IMR-90 (cell line): ENCODE measurements at regions not wholly inside any gene's neighbourhood (a gene's known extent, or its start where the extent isn't known, plus 50 kb on each side); places are given as distances from the start of the nearest gene placed in this dataset.

Experiments used
- ATAC-seq: fragments of 200-7000 bp; cut with Tn5 transposase; 2 replicates; pipeline ENCODE4 v1.9.1; 2020; ENCODE audit warnings: low read depth, mild to moderate bottlenecking, moderate library complexity
- BruUV-seq: library from RNA; stranded (reverse); fragments of 400-500 nt; replicated peaks from 2 replicates; lab custom pipeline; 2021; lab: Mats Ljungman, UMichigan
- CTCF ChIA-PET: fragments of 300-600 bp; formaldehyde crosslinking; extraction: SDS; loops from one replicate; lab custom pipeline; 2021; ENCODE audit warnings: antibody characterized with exemption; lab: Yijun Ruan, JAX
- POLR2A ChIA-PET: fragments of 300-600 bp; sonication (Branson Sonifier 250); formaldehyde crosslinking; loops from one replicate; lab custom pipeline; 2022; ENCODE audit warnings: antibody characterized with exemption; ENCODE audit not compliant: unreplicated experiment; lab: Charles Lee
- DNase-seq: peaks from one replicate; pipeline ENCODE4 v3.0.0; 2013
- H2AFZ ChIP-seq: replicated peaks from 2 replicates; pipeline ENCODE3; 2013; ENCODE audit warnings: low read length, mild to moderate bottlenecking; ENCODE audit not compliant: poor library complexity
- H2AK5ac ChIP-seq: 2 replicates; pipeline ENCODE4 v1.6.1; 2013; ENCODE audit warnings: low read depth, low read length, inconsistent platforms
- H2AK9ac ChIP-seq: replicated peaks from 2 replicates; pipeline ENCODE3; 2013; ENCODE audit warnings: mild to moderate bottlenecking, low read depth, low read length, moderate library complexity; ENCODE audit not compliant: poor library complexity
- H2BK120ac ChIP-seq: 2 replicates; pipeline ENCODE4 v1.6.1; 2013; ENCODE audit warnings: low read depth, low read length, inconsistent platforms
- H2BK15ac ChIP-seq: 3 replicates; pipeline ENCODE4 v1.6.1; 2013; ENCODE audit warnings: low read depth, low read length, inconsistent platforms
- H2BK20ac ChIP-seq: 2 replicates; pipeline ENCODE4 v1.6.1; 2013; ENCODE audit warnings: low read depth, mild to moderate bottlenecking, inconsistent platforms, low read length, moderate library complexity
- H2BK5ac ChIP-seq: 2 replicates; pipeline ENCODE4 v1.6.1; 2013; ENCODE audit warnings: mild to moderate bottlenecking, low read depth, low read length, inconsistent platforms; ENCODE audit not compliant: poor library complexity, severe bottlenecking
- H3K14ac ChIP-seq: replicated peaks from 2 replicates; pipeline ENCODE4 v1.6.1; 2013; ENCODE audit warnings: low read depth, low read length, inconsistent platforms
- H3K18ac ChIP-seq: 2 replicates; pipeline ENCODE4 v1.6.1; 2013; ENCODE audit warnings: low read depth, low read length, control low read depth
- H3K23ac ChIP-seq: 2 replicates; pipeline ENCODE4 v1.6.1; 2013; ENCODE audit warnings: low read depth, low read length, inconsistent platforms
- H3K27ac ChIP-seq: 2 replicates; pipeline ENCODE4 v1.5.1; 2013; ENCODE audit warnings: mild to moderate bottlenecking, control low read depth, low read length; ENCODE audit not compliant: insufficient read depth
- H3K27me3 ChIP-seq: 2 replicates; pipeline ENCODE4 v1.6.1; 2013; ENCODE audit warnings: low read length; ENCODE audit not compliant: control insufficient read depth, insufficient read depth
- H3K36me3 ChIP-seq: 2 replicates; pipeline ENCODE4 v1.6.1; 2013; ENCODE audit warnings: low read length, mixed read lengths; ENCODE audit not compliant: control insufficient read depth, insufficient read depth
- H3K4ac ChIP-seq: 2 replicates; pipeline ENCODE4 v1.6.1; 2013; ENCODE audit warnings: low read depth, low read length, inconsistent platforms
- H3K4me1 ChIP-seq: 2 replicates; pipeline ENCODE4 v1.6.1; 2013; ENCODE audit warnings: low read length, mixed read lengths; ENCODE audit not compliant: control insufficient read depth, insufficient read depth
- H3K4me2 ChIP-seq: 2 replicates; pipeline ENCODE4 v1.6.1; 2013; ENCODE audit warnings: low read depth, mild to moderate bottlenecking, control low read depth, low read length, moderate library complexity
- H3K4me3 ChIP-seq: 2 replicates; pipeline ENCODE4 v1.5.1; 2013; ENCODE audit warnings: low read depth, mild to moderate bottlenecking, control low read depth, low read length, moderate library complexity; ENCODE audit not compliant: insufficient read depth
- H3K56ac ChIP-seq: 2 replicates; pipeline ENCODE4 v1.6.1; 2013; ENCODE audit warnings: low read length, inconsistent platforms; ENCODE audit not compliant: insufficient read depth; ENCODE audit errors: extremely low read depth
- H3K79me1 ChIP-seq, 2 experiments: 2 replicates each; pipeline ENCODE4 v1.6.1; 2013; ENCODE audit warnings: low read length in 2 of 2, inconsistent platforms in 1 of 2, low read depth in 1 of 2
- H3K9ac ChIP-seq: 2 replicates; pipeline ENCODE4 v1.6.1; 2013; ENCODE audit warnings: low read depth, low read length, control low read depth
- H3K9me1 ChIP-seq: 2 replicates; pipeline ENCODE4 v1.6.1; 2013; ENCODE audit warnings: low read length, inconsistent platforms; ENCODE audit not compliant: insufficient read depth
- H3K9me3 ChIP-seq: 2 replicates; pipeline ENCODE4 v1.6.1; 2013; ENCODE audit warnings: low read length; ENCODE audit not compliant: control insufficient read depth, insufficient read depth
- H4K20me1 ChIP-seq: 2 replicates; pipeline ENCODE4 v1.6.1; 2013; ENCODE audit warnings: low read length, inconsistent platforms; ENCODE audit not compliant: insufficient read depth
- H4K5ac ChIP-seq: 2 replicates; pipeline ENCODE4 v1.6.1; 2013; ENCODE audit warnings: mild to moderate bottlenecking, low read depth, low read length, control low read depth
- H4K8ac ChIP-seq, 2 experiments: 2 replicates each; pipeline ENCODE4 v1.6.1; 2013; ENCODE audit warnings: low read depth in 2 of 2, low read length in 2 of 2, control low read depth in 1 of 2, inconsistent platforms in 1 of 2
- H4K91ac ChIP-seq: 2 replicates; pipeline ENCODE4 v1.6.1; 2013; ENCODE audit warnings: low read depth, low read length, inconsistent platforms; ENCODE audit not compliant: insufficient read depth
- CEBPB ChIP-seq: IDR thresholded peaks from 2 replicates; pipeline ENCODE4 v1.6.1; 2012; ENCODE audit warnings: low read depth, low read length, improper control_type of control experiment
- ELK1 ChIP-seq: fragments of 150-350 bp; IDR thresholded peaks from 2 replicates; pipeline ENCODE4 v1.6.1; 2016; ENCODE audit warnings: low read depth, mild to moderate bottlenecking, low read length, moderate library complexity, borderline replicate concordance
- MAFK ChIP-seq: IDR thresholded peaks from 2 replicates; pipeline ENCODE4 v1.6.1; 2012; ENCODE audit warnings: low read depth, low read length, improper control_type of control experiment
- MXI1 ChIP-seq: IDR thresholded peaks from 2 replicates; pipeline ENCODE4 v1.6.1; 2012; ENCODE audit warnings: low read depth, mild to moderate bottlenecking, low read length, moderate library complexity, borderline replicate concordance
- POLR2A ChIP-seq: IDR thresholded peaks from 2 replicates; pipeline ENCODE4 v1.6.1; 2012; ENCODE audit warnings: mild to moderate bottlenecking, low read depth, low read length
- RCOR1 ChIP-seq: IDR thresholded peaks from 2 replicates; pipeline ENCODE4 v1.6.1; 2012; ENCODE audit warnings: mild to moderate bottlenecking, low read length, improper control_type of control experiment; ENCODE audit not compliant: insufficient replicate concordance
- SMC3 ChIP-seq: fragments of 150-350 bp; IDR thresholded peaks from 2 replicates; pipeline ENCODE4 v1.6.1; 2016; ENCODE audit warnings: low read depth, mild to moderate bottlenecking, antibody characterized with exemption, low read length, moderate library complexity
- WGBS, 2 experiments: methylation state at CpG; one replicate each; pipeline versions ENCODE4 v1.1.5 to v1.1.7; 2013; ENCODE audit warnings: missing lambda C conversion rate in 2 of 2; ENCODE audit not compliant: insufficient read length in 1 of 2; ENCODE audit errors: extremely low coverage in 2 of 2; 5-methylcytosine and 5-hydroxymethylcytosine counted together
- dilution Hi-C: fragments of 300-500 bp; cut with HindIII; formaldehyde crosslinking; loops from one replicate; pipeline ENCODE4 v1.14.3; 2018; ENCODE audit warnings: low sequenced_read_pairs; ENCODE audit not compliant: unreplicated experiment
- in situ Hi-C: fragments of 300-500 bp; cut with MboI; formaldehyde crosslinking; loops from 3 replicates; pipeline ENCODE4 v1.14.3; 2019; ENCODE audit warnings: low sequenced_read_pairs, inconsistent platforms, mixed read lengths
- intact Hi-C: fragments of 100-400 bp; cut with micrococcal nuclease; formaldehyde crosslinking; loops from 2 replicates; pipeline ENCODE4 v1.10.0; 2022

GRCh38 chr5:164650427-164650826 lies 1145.0 kb downstream of the MAT2B start:
- H3K4me2 ChIP-seq, result no peak overlapping the region
- no peak for ATAC-seq
- no peak overlapping the region for H2AK9ac ChIP-seq
- no peak overlapping the region for H3K18ac ChIP-seq
- no TSS peak for BruUV-seq
- no peaks in the 10 kb centered on the region for H3K36me3 ChIP-seq
- TF ChIP-seq MXI1 (no peak), SMC3 (no peak), MAFK (no peak), RCOR1 (no peak), CEBPB (no peak), POLR2A (no peak), ELK1 (no peak)
- H3K56ac ChIP-seq, result no peak overlapping the region
- no peak overlapping the region for H2BK120ac ChIP-seq
- H3K27me3 ChIP-seq, result no peaks in the 10 kb centered on the region
- H4K8ac ChIP-seq, result no peak overlapping the region
- no peak for DNase-seq
- H2BK20ac ChIP-seq, result no peak overlapping the region
- no peak overlapping the region for H3K4me3 ChIP-seq
- WGBS, 2 experiments, result no CpG with 5 or more reads among the region's 1 CpG
- no peaks in the 10 kb centered on the region for H3K9me3 ChIP-seq
- H2BK5ac ChIP-seq, result no peak overlapping the region
- ChIA-PET POLR2A (no interaction called here), CTCF (no interaction called here)
- intact Hi-C loops, result no loop called here
- no peaks in the 10 kb centered on the region for H3K9me1 ChIP-seq
- H4K5ac ChIP-seq, result no peak overlapping the region
- H4K91ac ChIP-seq, result no peak overlapping the region
- H3K23ac ChIP-seq, result no peak overlapping the region
- H3K79me1 ChIP-seq, result no peaks in the 10 kb centered on the region
- H3K14ac ChIP-seq, result no peak overlapping the region
- in situ Hi-C loops, result loop anchor here (25.0 kb wide), 1 partner anchor 1088 kb away; no protein-coding TSS in a partner anchor
- H2BK15ac ChIP-seq, result no peak overlapping the region
- no peak overlapping the region for H3K27ac ChIP-seq
- dilution Hi-C loops, result no loop called here
- no peaks in the 10 kb centered on the region for H4K20me1 ChIP-seq
- H3K4ac ChIP-seq, result no peak overlapping the region
- H2AK5ac ChIP-seq, result no peak overlapping the region
- no peaks in the 10 kb centered on the region for H3K4me1 ChIP-seq
- no peak overlapping the region for H2AFZ ChIP-seq
- no peak overlapping the region for H3K9ac ChIP-seq
